ENCODE measurements at regions not wholly inside any gene's neighbourhood (a gene's known extent, or its start where the extent isn't known, plus 50 kb on each side); places are given as distances from the start of the nearest gene placed in this dataset.

DNA sequence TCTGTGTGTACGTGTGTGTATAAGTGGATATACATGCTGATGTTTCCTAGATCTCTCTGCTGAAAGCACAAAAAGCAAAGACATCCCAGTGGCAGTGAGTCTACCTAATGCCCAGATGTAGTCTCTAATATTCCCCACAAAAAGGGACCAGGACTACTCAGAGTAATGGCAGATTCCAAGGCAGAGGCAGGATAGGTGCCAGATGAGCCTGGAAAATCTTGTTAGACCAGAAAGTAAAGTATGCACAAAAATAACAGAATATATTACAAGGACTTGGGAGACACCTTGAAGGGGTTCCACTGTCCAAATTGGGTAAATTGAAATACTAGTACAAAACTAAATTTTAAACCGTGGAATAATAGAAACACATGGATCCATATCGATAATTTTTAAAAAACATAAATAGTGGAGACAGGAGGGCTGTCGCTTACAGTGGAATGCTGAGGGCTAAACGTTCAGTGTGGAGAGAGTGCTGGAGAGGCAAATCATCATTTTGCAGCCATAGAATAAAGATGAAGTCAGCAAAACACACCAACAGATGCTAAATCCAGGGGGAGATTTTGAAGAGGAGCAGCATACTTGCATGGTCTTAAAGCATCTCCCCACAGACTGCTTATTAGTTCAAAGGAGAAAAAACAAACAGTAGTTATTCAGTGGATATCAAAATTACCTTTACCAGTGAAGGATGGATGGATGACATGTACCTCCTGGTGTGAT, 123.4 kb upstream of the TSPAN5 start:
- dilution Hi-C loops (cut with MboI; ENCODE audit: extremely low pct_ligation_motif_present, low sequenced_read_pairs): no loop called here
- FAIRE-seq: no peak

DNA sequence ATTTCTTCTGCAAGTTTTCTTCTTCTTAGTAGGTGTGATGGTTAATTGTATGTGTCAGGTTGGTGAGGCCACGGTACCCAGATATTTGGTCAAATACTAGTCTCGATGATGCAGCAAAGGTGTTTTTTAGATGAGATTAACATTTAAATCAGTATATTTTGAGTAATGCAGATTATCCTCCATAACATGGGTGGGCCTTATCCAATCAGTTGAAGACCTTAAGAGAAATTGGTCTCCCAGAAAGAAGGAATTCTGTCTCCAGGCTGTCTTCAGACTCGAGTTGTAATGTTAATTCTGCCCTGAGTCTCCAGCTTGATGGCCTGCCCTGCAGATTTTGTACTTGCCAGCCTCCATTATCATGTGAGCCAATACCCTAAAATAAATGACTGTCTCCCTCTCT, 122.5 kb upstream of the TSPAN5 start:
- no peak overlapping the region for H3K27ac ChIP-seq (ENCODE audit: control insufficient read depth, insufficient read depth, low read length)

More for the DNA sequence above, 123.4 kb upstream of the TSPAN5 start:
- Histone ChIP-seq H4K20me1 (ENCODE audit: control insufficient read depth, extremely low read depth, insufficient read depth, low read length) (no peaks in the 10 kb centered on the region), H2AFZ (ENCODE audit: control insufficient read depth, low read length) (no peak overlapping the region), H3K27ac (ENCODE audit: control insufficient read depth, insufficient read depth, low read length) (no peak overlapping the region), H3K4me3 (ENCODE audit: control insufficient read depth in 2 of 3, extremely low read depth in 1 of 3, insufficient read depth in 2 of 3, low read depth in 1 of 3, low read length in 3 of 3) (no peak overlapping the region), H3K36me3 (ENCODE audit: control insufficient read depth in 2 of 2, extremely low read depth in 1 of 2, insufficient read depth in 2 of 2, low read length in 2 of 2) (no peaks in the 10 kb centered on the region), H3K9ac (ENCODE audit: control insufficient read depth, extremely low read depth, insufficient read depth, low read length) (no peak overlapping the region), H3K27me3 (ENCODE audit: control insufficient read depth, extremely low read depth, insufficient read depth, low read length) (no peaks in the 10 kb centered on the region), H3K9me1 (ENCODE audit: control insufficient read depth, extremely low read depth, insufficient read depth, low read length) (no peaks in the 10 kb centered on the region), H3K4me2 (ENCODE audit: control insufficient read depth, extremely low read depth, insufficient read depth, low read depth, low read length) (no peak overlapping the region), H3K4me1 (ENCODE audit: control insufficient read depth, extremely low read depth, insufficient read depth, low read length) (peaks cover 4% of the 10 kb centered on the region), H3K79me2 (ENCODE audit: control insufficient read depth, insufficient read depth, low read length) (no peaks in the 10 kb centered on the region), H3K9me3 (ENCODE audit: control insufficient read depth, low read depth, low read length) (no peaks in the 10 kb centered on the region)
- TF ChIP-seq EZH2 (IDR thresholded peaks at IDR 0.05; ENCODE audit: low read length): no peak
- TF ChIP-seq, protein P1, sequence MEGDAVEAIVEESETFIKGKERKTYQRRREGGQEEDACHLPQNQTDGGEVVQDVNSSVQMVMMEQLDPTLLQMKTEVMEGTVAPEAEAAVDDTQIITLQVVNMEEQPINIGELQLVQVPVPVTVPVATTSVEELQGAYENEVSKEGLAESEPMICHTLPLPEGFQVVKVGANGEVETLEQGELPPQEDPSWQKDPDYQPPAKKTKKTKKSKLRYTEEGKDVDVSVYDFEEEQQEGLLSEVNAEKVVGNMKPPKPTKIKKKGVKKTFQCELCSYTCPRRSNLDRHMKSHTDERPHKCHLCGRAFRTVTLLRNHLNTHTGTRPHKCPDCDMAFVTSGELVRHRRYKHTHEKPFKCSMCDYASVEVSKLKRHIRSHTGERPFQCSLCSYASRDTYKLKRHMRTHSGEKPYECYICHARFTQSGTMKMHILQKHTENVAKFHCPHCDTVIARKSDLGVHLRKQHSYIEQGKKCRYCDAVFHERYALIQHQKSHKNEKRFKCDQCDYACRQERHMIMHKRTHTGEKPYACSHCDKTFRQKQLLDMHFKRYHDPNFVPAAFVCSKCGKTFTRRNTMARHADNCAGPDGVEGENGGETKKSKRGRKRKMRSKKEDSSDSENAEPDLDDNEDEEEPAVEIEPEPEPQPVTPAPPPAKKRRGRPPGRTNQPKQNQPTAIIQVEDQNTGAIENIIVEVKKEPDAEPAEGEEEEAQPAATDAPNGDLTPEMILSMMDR (optimal IDR thresholded peaks at IDR 0.05 in 1 of 3, IDR thresholded peaks at IDR 0.05 in 1 of 3, conservative IDR thresholded peaks at IDR 0.05 in 1 of 3; ENCODE audit: extremely low read depth in 1 of 3, insufficient read depth in 2 of 3, low read length in 3 of 3): no peak
- DNase-seq (ENCODE audit: low read depth, low spot score): no peak

More for the DNA sequence above, 122.5 kb upstream of the TSPAN5 start:
- FAIRE-seq (no peak), DNase-seq (ENCODE audit: low read depth, low spot score) (no peak)
- TF ChIP-seq EZH2 (IDR thresholded peaks at IDR 0.05; ENCODE audit: low read length): no peak
- TF ChIP-seq, protein P1 (optimal IDR thresholded peaks at IDR 0.05 in 1 of 3, IDR thresholded peaks at IDR 0.05 in 1 of 3, conservative IDR thresholded peaks at IDR 0.05 in 1 of 3; ENCODE audit: extremely low read depth in 1 of 3, insufficient read depth in 2 of 3, low read length in 3 of 3): no peak
- no peaks in the 10 kb centered on the region for H3K79me2 ChIP-seq (ENCODE audit: control insufficient read depth, insufficient read depth, low read length)
- H3K9me3 ChIP-seq (ENCODE audit: control insufficient read depth, low read depth, low read length): no peaks in the 10 kb centered on the region
- H3K4me3 ChIP-seq (ENCODE audit: control insufficient read depth in 2 of 3, extremely low read depth in 1 of 3, insufficient read depth in 2 of 3, low read depth in 1 of 3, low read length in 3 of 3): no peak overlapping the region
- no peak overlapping the region for H2AFZ ChIP-seq (ENCODE audit: control insufficient read depth, low read length)
- H4K20me1 ChIP-seq (ENCODE audit: control insufficient read depth, extremely low read depth, insufficient read depth, low read length): no peaks in the 10 kb centered on the region
- H3K4me1 ChIP-seq (ENCODE audit: control insufficient read depth, extremely low read depth, insufficient read depth, low read length): peaks cover 4% of the 10 kb centered on the region
- H3K9me1 ChIP-seq (ENCODE audit: control insufficient read depth, extremely low read depth, insufficient read depth, low read length): no peaks in the 10 kb centered on the region
- H3K4me2 ChIP-seq (ENCODE audit: control insufficient read depth, extremely low read depth, insufficient read depth, low read depth, low read length): no peak overlapping the region
- no peak overlapping the region for H3K9ac ChIP-seq (ENCODE audit: control insufficient read depth, extremely low read depth, insufficient read depth, low read length)
- dilution Hi-C loops (cut with MboI; ENCODE audit: extremely low pct_ligation_motif_present, low sequenced_read_pairs): no loop called here
- H3K36me3 ChIP-seq (ENCODE audit: control insufficient read depth in 2 of 2, extremely low read depth in 1 of 2, insufficient read depth in 2 of 2, low read length in 2 of 2): no peaks in the 10 kb centered on the region
- H3K27me3 ChIP-seq (ENCODE audit: control insufficient read depth, extremely low read depth, insufficient read depth, low read length): no peaks in the 10 kb centered on the region
